ENCODE measurements at regions not wholly inside any gene's neighbourhood (a gene's known extent, or its start where the extent isn't known, plus 50 kb on each side); places are given as distances from the start of the nearest gene placed in this dataset.

DNA sequence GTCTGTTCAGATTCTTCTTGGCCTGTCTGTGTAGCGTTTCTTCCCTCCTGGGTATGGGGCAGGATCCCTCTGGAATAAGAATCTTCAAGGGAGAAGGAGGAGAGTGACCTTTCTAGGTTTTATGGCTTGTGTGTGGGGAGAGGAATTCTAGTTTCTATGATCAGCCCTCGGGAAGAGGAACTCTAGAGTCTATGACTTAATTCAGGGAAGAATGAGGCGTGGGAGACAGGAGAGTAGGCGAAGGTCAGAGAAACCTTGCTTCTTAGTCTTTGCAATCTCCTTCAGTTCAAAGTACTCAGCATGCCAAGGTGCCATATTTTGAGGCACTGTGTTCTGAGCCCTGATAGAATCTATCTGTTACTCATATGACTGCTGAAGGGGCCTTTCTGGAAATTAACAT lies 99.2 kb upstream of the C3orf80 start:
- Histone ChIP-seq H3K36me3 (replicated peaks in 1 of 2; ENCODE audit: control insufficient read depth in 1 of 2, insufficient read depth in 2 of 2, low read length in 1 of 2) (no peaks in the 10 kb centered on the region), H3K9ac (no peak overlapping the region), H3K27me3 (ENCODE audit: insufficient read depth) (no peaks in the 10 kb centered on the region), H3K79me2 (ENCODE audit: insufficient read depth) (no peaks in the 10 kb centered on the region), H3K9me2 (no peaks in the 10 kb centered on the region), H3K27ac (ENCODE audit: low read depth in 2 of 2, low read length in 1 of 2) (no peak overlapping the region), H2AFZ (ENCODE audit: low read depth) (no peak overlapping the region), H3K9me3 (no peaks in the 10 kb centered on the region), H3K4me1 (ENCODE audit: control insufficient read depth in 1 of 2, insufficient read depth in 2 of 2, low read depth in 1 of 2, low read length in 1 of 2) (peaks cover 3 to 25% of the 10 kb centered on the region in 2 experiments; a peak in 3 of 4 replicates), H4K20me1 (ENCODE audit: insufficient read depth) (no peaks in the 10 kb centered on the region), H3K4me3 (ENCODE audit: low read depth in 2 of 2, low read length in 1 of 2) (no peak overlapping the region), H3K4me2 (no peak overlapping the region), H3F3A (replicated peaks; ENCODE audit: insufficient read depth) (peaks cover 19% of the 10 kb centered on the region)
- no peak for TF ChIP-seq MEF2A (IDR thresholded peaks at IDR 0.05; ENCODE audit: borderline replicate concordance, low read depth)
- TF ChIP-seq, protein P1, sequence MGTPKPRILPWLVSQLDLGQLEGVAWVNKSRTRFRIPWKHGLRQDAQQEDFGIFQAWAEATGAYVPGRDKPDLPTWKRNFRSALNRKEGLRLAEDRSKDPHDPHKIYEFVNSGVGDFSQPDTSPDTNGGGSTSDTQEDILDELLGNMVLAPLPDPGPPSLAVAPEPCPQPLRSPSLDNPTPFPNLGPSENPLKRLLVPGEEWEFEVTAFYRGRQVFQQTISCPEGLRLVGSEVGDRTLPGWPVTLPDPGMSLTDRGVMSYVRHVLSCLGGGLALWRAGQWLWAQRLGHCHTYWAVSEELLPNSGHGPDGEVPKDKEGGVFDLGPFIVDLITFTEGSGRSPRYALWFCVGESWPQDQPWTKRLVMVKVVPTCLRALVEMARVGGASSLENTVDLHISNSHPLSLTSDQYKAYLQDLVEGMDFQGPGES (IDR thresholded peaks at IDR 0.05; ENCODE audit: low read depth, low read length): no peak
- no peak for TF ChIP-seq EZH2phosphoT487 (IDR thresholded peaks at IDR 0.05; ENCODE audit: borderline replicate concordance, low read depth)
- TF ChIP-seq, protein P2, sequence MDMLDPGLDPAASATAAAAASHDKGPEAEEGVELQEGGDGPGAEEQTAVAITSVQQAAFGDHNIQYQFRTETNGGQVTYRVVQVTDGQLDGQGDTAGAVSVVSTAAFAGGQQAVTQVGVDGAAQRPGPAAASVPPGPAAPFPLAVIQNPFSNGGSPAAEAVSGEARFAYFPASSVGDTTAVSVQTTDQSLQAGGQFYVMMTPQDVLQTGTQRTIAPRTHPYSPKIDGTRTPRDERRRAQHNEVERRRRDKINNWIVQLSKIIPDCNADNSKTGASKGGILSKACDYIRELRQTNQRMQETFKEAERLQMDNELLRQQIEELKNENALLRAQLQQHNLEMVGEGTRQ (IDR thresholded peaks at IDR 0.05; ENCODE audit: borderline replicate concordance, low read depth, low read length): no peak
- TF ChIP-seq RCOR1 (IDR thresholded peaks at IDR 0.05; ENCODE audit: low read length): no peak
- no peak for TF ChIP-seq YY1 (IDR thresholded peaks at IDR 0.05; ENCODE audit: low read depth)
- no peak for TF ChIP-seq TAF1 (IDR thresholded peaks at IDR 0.05; ENCODE audit: borderline replicate concordance, low read depth, low read length)
- TF ChIP-seq POLR2AphosphoS5 (IDR thresholded peaks at IDR 0.05; ENCODE audit: low read depth, low read length): no peak
- no peak for TF ChIP-seq FOSL2 (IDR thresholded peaks at IDR 0.05; ENCODE audit: borderline replicate concordance, low read depth)
- 89% methylated on average over 4 of the region's 4 CpGs for WGBS (ENCODE audit: low lambda C conversion rate)
- POLR2A ChIA-PET: no interaction called here
- DNase-seq: no peak
- CTCF ChIA-PET: no interaction called here

DNA sequence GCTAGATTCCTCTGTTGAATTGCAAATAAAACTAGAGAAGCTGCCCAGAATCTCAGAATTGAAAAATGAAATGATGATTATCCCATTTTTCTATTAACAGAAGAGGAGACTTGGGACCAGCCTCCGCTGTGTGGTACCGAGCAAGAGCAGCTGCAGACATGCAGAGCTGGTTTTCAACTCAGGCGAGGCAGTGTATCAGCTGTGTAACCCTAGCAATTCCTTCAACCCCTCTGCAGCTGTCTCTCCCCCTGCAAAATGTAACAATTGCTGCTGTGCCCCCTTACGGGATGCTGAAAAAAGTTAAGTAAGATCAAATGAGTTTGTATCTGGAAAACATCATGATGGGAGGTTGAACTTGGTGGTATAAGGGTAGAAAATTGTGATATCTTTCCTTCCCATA lies 98.5 kb upstream of the C3orf80 start:
- CTCF ChIA-PET: interaction anchor here (0.8 kb wide), 1 partner anchor 78 kb away, joined by 4 read pairs; no protein-coding TSS in a partner anchor
- TF ChIP-seq, protein P3, sequence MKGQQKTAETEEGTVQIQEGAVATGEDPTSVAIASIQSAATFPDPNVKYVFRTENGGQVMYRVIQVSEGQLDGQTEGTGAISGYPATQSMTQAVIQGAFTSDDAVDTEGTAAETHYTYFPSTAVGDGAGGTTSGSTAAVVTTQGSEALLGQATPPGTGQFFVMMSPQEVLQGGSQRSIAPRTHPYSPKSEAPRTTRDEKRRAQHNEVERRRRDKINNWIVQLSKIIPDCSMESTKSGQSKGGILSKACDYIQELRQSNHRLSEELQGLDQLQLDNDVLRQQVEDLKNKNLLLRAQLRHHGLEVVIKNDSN (IDR thresholded peaks at IDR 0.05; ENCODE audit: borderline replicate concordance, low read depth): no peak
- TF ChIP-seq GABPA (IDR thresholded peaks at IDR 0.05; ENCODE audit: low read depth): no peak
- TF ChIP-seq, protein P2 (IDR thresholded peaks at IDR 0.05; ENCODE audit: borderline replicate concordance, low read depth, low read length): no peak
- TF ChIP-seq, protein P4, sequence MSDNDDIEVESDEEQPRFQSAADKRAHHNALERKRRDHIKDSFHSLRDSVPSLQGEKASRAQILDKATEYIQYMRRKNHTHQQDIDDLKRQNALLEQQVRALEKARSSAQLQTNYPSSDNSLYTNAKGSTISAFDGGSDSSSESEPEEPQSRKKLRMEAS (IDR thresholded peaks at IDR 0.05; ENCODE audit: low read depth): no peak
- no peak for TF ChIP-seq RFX5 (IDR thresholded peaks at IDR 0.05; ENCODE audit: low read length)
- no peak for TF ChIP-seq EZH2phosphoT487 (IDR thresholded peaks at IDR 0.05; ENCODE audit: borderline replicate concordance, low read depth)
- no peak for TF ChIP-seq SIN3A (IDR thresholded peaks at IDR 0.05; ENCODE audit: borderline replicate concordance, low read depth, low read length)
- TF ChIP-seq SMC3 (IDR thresholded peaks at IDR 0.05; ENCODE audit: low read depth, low read length): no peak
- TF ChIP-seq JUND (IDR thresholded peaks at IDR 0.05): no peak
- TF ChIP-seq RXRA (IDR thresholded peaks at IDR 0.05; ENCODE audit: borderline replicate concordance, low read depth): no peak
- TF ChIP-seq TEAD4 (IDR thresholded peaks at IDR 0.05; ENCODE audit: borderline replicate concordance, insufficient read depth): no peak
- TF ChIP-seq FOXJ3 (CRISPR knock-in tag; IDR thresholded peaks at IDR 0.05): no peak
- no peak for TF ChIP-seq FOXM1 (IDR thresholded peaks at IDR 0.05; ENCODE audit: low read depth)
- TF ChIP-seq TCF12 (IDR thresholded peaks at IDR 0.05): no peak
- TF ChIP-seq, protein P5, sequence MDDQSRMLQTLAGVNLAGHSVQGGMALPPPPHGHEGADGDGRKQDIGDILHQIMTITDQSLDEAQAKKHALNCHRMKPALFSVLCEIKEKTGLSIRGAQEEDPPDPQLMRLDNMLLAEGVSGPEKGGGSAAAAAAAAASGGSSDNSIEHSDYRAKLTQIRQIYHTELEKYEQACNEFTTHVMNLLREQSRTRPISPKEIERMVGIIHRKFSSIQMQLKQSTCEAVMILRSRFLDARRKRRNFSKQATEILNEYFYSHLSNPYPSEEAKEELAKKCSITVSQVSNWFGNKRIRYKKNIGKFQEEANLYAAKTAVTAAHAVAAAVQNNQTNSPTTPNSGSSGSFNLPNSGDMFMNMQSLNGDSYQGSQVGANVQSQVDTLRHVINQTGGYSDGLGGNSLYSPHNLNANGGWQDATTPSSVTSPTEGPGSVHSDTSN (IDR thresholded peaks at IDR 0.05): no peak
- TF ChIP-seq, protein P1 (IDR thresholded peaks at IDR 0.05; ENCODE audit: low read depth, low read length): no peak
- TF ChIP-seq EP300 (IDR thresholded peaks at IDR 0.05; ENCODE audit: borderline replicate concordance in 1 of 2, low read depth in 1 of 2, low read length in 1 of 2): no peak
- TF ChIP-seq TAF1 (IDR thresholded peaks at IDR 0.05; ENCODE audit: borderline replicate concordance, low read depth, low read length): no peak

More for the DNA sequence above, 98.5 kb upstream of the C3orf80 start:
- DNase-seq: no peak
- no peaks in the 10 kb centered on the region for H3K27me3 ChIP-seq (ENCODE audit: insufficient read depth)
- no peaks in the 10 kb centered on the region for H3K36me3 ChIP-seq (replicated peaks in 1 of 2; ENCODE audit: control insufficient read depth in 1 of 2, insufficient read depth in 2 of 2, low read length in 1 of 2)
- peaks cover 26% of the 10 kb centered on the region for H3F3A ChIP-seq (replicated peaks; ENCODE audit: insufficient read depth)
- H3K9ac ChIP-seq: no peak overlapping the region
- POLR2A ChIA-PET: no interaction called here
- 90% methylated on average over 4 of the region's 4 CpGs for WGBS (ENCODE audit: low lambda C conversion rate)
- H4K20me1 ChIP-seq (ENCODE audit: insufficient read depth): no peaks in the 10 kb centered on the region
- H3K27ac ChIP-seq (ENCODE audit: low read depth in 2 of 2, low read length in 1 of 2): no peak overlapping the region
- H2AFZ ChIP-seq (ENCODE audit: low read depth): no peak overlapping the region
- H3K4me1 ChIP-seq (ENCODE audit: control insufficient read depth in 1 of 2, insufficient read depth in 2 of 2, low read depth in 1 of 2, low read length in 1 of 2): peaks cover 3 to 30% of the 10 kb centered on the region in 2 experiments; a peak in 3 of 4 replicates
- no peak overlapping the region for H3K4me3 ChIP-seq (ENCODE audit: low read depth in 2 of 2, low read length in 1 of 2)
- no peaks in the 10 kb centered on the region for H3K9me3 ChIP-seq
- H3K4me2 ChIP-seq: no peak overlapping the region
- no peaks in the 10 kb centered on the region for H3K9me2 ChIP-seq
- H3K79me2 ChIP-seq (ENCODE audit: insufficient read depth): no peaks in the 10 kb centered on the region

Data from SK-N-SH (cell line).